Lung microvascular endothelial cell (primary cell): ENCODE measurements at regions not wholly inside any gene's neighbourhood (a gene's known extent, or its start where the extent isn't known, plus 50 kb on each side); places are given as distances from the start of the nearest gene placed in this dataset.
"Not testable (repeated sequence)": the region's sequence is repeated elsewhere in the genome, so short reads cannot be mapped to it uniquely, and the experiment has no call there.

Experiments
- DNase-seq, 2 donors: peaks; one replicate each; pipeline versions ENCODE4 v3.0.0 to v3.0.0-alpha.2; 2010; ENCODE audit warnings: low read depth in 2 of 2

DNA sequence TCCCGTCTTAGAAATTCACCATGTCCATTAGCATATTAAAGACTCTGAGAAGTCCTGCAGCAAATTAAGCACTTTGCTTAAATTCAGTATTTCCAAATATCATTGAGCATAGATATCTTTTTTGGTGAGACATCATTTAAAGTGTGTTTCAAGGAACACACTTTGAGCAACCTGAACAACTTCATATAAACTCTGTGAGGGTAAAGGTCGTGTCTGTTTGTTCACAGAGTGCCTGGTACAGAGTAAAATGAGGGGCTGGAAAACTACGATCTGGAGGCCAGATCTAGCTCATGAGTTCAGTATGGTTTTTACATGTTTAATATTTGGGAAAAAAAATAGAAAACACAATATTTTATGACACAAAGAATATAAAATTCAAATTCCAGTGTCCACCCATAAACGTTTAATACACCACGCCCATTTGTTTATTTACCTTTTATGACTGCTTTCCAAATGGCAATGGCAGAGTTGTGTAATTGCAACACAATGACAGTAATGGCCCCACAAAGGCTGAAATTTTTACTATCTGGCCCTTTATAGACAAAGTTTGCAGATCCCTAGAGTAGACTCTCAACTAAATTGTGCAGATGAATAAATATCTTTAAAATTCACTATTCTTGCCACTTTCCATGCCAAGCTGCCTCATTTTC, 67.4 kb downstream of the SNTN start:
- no peak for DNase-seq

DNA sequence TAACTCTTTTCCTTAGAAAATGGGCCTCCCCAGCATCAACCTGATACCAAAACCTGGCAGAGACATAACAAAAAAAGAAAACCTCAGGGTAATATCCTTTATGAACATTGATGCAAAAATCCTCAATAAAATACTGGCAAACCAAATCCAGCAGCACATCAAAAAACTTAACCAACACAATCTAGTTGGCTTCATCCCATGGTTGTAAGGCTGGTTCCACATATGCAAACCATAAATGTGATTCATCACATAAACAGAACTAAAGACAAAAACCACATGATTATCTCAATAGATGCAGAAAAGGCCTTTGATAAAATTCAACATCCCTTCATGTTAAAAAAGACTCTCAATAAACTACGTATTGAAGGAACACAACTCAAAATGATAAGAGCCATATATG, 68.5 kb downstream of the SNTN start:
- not testable (repeated sequence) for DNase-seq

DNA sequence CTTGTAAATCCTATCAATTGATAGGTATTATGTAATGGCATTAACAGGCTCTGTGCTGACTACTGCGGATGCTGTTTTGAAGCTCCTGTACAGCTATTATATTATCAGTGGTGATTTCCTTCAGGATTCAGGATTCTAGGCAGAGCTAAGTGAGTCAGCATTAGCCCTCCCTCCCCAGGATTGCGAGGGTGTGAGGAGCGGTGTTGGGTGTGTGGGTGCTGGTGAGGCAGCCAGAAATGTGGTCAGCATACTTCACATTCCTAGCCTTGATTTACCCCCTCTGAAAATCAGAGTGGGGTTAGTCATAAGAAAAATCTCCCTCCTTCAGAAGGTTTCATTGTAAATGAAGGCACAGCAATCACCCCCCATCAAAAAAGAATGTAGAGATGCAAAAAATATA, 72.5 kb downstream of the SNTN start:
- DNase-seq, result no peak

DNA sequence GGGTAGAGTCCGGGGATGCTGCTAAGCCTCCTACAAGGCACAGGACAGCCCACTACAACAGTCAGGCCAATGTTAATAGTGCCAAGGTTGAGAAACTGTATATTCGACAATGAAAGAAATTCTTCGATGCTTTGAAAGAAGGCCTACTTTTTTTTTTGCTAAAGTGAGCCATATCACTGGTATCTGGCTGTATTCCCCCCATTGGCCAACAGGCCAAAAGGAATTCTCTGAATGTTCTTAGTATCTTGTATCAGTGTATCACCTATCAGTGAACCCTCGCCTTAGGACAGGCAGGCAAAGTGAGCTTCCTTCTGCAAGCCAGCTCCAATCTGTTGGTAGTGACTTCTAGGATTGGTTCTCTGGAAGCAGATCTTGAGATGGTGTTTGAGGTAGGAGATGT, 74.2 kb downstream of the SNTN start:
- DNase-seq, result no peak

DNA sequence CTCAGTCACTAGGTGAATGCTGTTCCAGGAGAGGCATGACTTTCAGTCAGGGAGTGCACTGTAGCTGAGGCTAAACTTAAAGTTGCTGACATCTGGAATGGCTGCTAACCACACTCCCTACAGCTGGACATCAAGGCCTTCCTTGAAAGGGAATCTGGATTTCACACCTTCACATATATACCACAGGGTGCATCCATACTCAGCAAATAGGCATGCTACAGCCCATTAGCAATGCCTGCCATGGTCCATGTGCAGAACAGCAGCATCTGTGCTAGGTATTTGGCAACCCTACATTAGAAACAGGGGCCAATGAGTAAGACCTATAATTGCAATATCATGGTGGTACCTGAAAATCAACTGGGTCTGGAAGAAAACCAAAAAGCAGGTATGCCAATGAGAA, 74.8 kb downstream of the SNTN start:
- DNase-seq, result no peak

DNA sequence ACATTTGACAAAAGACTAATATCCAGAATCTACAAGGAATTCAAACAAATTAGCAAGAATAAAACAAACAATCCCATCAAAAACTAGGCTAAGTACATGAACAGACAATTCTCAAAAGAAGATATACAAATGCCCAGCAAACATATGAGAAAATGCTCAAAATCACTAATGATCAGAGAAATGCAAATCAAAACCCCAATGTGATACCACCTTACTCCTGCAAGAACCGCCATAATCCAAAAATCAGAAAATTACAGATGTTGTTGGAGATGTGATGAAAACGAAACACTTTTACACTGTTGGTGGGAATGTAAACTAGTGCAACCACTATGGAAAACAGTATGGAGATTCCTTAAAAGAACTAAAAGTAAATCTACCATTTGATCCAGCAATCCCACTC, 79.4 kb downstream of the SNTN start:
- no peak for DNase-seq

DNA sequence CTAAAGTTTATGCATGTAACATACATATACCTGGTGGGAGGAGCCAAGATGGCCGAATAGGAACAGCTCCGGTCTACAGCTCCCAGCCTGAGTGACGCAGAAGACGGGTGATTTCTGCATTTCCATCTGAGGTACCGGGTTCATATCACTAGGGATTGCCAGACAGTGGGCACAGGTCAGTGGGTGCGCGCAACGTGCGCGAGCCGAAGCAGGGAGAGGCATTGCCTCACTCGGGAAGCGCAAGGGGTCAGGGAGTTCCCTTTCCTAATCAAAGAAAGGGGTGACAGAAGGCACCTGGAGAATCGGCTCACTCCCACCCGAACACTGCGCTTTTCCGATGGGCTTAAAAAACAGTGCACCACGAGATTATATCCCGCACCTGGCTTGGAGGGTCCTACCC, 80.8 kb downstream of the SNTN start:
- DNase-seq, result not testable (repeated sequence)

DNA sequence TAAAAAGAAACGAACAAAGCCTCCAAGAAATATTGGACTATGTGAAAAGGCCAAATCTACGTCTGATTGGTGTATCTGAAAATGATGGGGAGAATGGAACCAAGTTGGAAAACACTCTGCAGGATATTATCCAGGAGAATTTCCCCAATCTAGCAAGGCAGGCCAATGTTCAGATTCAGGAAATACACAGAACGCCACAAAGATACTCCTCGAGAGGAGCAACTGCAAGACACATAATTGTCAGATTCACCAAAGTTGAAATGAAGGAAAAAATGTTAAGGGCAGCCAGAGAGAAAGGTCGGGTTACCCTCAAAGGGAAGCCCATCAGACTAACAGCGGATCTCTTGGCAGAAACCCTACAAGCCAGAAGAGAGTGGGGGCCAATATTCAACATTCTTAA, 82.2 kb downstream of the SNTN start:
- not testable (repeated sequence) for DNase-seq

DNA sequence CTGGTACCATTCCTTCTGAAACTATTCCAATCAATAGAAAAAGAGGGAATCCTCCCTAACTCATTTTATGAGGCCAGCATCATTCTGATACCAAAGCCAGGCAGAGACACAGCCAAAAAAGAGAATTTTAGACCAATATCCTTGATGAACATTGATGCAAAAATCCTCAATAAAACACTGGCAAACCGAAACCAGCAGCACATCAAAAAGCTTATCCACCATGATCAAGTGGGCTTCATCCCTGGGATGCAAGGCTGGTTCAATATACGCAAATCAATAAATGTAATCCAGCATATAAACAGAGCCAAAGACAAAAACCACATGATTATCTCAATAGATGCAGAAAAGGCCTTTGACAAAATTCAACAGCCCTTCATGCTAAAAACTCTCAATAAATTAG, 82.3 kb upstream of the C3orf49 start:
- not testable (repeated sequence) for DNase-seq

DNA sequence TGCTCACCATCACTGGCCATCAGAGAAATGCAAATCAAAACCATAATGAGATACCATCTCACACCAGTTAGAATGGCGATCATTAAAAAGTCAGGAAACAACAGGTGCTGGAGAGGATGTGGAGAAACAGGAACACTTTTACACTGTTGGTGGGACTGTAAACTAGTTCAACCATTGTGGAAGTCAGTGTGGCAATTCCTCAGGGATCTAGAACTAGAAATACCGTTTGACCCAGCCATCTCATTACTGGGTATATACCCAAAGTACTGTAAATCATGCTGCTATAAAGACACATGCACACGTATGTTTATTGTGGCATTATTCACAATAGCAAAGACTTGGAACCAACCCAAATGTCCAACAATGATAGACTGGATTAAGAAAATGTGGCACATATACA, 80.5 kb upstream of the C3orf49 start:
- DNase-seq, result not testable (repeated sequence)

DNA sequence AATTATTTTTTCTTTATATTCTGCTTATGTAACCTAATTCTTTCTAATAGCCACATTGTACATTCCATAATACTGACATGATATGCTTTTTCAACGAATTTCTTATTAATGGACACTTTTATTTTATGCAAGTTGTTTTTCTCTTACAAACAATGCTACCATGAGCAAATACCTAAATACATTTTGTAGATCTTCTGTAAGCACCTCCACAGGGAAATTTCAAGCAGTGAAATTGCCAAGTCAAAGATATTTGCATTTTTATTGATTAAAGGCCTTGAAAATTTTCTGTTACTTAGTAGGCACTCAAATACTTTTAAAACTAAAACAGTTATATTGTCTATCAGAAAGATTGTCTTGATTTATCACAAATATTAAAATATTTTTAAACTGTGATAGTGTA, 79.6 kb upstream of the C3orf49 start:
- DNase-seq, result no peak

DNA sequence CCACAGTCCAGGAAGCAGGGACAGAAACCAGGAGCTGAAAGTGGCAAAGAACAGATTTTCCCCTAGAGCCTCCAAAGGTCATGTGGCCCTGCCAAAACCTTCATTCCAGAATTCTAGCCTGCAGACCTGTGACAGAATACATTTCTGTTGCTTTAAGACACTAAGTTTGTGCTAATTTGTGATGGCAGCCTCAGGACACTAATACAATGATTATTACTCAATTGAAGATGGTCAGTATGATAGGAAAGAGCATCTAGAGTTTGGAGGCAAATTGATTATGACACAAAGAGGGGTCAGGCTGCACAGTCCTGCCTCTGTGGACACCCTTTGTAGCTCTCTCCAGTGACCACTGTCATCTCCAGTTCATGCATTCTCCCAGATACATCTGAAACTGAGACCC, 79.0 kb upstream of the C3orf49 start:
- no peak for DNase-seq

DNA sequence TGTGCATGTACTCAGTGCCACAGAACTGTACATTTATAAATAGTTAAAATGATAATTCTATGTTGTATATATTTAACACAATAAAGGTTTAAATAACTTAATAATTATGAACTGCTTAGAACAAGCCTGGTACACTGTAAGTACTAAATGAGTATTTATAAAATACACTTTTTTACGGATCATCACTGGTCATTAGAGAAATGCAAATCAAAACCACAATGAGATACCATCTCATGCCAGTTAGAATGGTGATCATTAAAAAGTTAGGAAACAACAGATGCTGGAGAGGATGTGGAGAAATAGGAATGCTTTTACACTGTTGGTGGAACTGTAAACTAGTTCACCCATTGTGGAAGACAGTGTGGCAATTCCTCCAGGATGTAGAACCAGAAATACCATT, 74.4 kb upstream of the C3orf49 start:
- DNase-seq, result not testable (repeated sequence)

DNA sequence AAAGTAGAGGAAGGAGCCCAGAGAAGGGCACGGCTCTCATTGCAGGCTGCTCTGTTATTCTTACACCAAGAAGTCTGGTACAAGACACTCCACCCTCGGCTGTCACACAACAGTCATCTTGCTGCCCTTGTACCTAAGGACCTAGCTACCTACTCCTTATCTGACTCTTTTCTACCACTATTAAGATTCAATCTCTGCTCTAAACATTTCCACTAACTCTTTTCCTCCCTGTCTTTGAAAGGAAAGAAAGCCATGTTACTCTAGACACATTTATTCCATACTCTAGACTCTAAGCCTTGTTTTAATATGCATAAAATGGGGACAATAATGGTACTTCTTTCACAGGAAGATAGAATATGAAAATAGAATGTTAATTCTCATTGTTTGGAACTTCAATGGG, 73.3 kb upstream of the C3orf49 start:
- DNase-seq, result no peak

DNA sequence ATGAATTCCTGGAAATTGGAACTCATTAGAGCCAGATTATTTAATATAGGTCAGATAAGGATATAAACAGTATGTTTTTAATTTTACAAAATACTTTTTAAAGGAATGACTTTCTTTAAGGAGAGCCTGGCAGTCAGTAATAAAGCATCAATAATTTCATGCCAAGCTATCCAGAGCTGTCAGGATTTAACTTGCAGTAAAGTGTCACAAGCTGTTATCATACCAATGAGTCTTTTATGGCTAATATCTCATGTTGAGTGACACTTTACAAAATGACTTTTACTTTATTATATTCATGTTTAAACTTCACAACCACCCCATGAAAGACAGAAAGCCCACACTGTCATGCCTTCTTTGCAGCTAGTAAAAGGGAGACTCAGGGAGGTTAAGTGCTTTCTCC, 72.9 kb upstream of the C3orf49 start:
- no peak for DNase-seq

DNA sequence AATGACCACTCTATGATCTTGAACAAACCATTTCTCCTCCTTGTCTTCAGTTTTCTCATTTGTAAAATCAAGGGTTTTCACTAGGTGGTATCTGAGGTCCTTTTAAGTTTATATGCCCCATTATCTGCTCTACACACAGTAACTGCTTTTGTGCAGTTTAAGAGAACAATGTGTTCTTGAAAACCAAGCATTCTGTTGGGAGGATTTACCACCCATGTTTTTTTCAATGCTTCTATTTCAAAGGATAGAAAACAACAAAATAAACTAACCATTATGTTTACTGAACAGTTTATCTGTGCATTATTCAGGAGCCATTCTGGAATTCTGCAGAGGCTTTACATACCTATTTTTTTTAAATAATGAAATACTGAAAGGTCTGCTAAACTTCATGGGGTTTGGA, 67.6 kb upstream of the C3orf49 start:
- no peak for DNase-seq

DNA sequence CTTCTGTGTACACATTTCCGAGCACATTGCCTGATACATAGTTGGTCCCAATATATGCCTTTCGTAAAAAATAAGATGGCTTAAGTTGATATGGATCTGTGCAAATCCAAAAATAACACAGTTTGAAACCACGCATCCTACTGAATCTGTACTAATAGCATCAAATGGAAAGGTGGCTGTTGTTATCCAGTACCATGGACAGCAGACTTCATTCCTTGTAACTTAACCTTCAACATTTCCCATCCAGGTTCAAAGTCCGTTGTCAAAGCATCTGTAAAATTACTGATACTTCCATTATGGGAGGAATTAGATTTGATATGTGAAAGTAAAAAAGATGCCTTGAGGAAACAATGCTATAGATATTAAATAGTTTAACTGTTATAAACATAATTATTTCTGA, 65.5 kb upstream of the C3orf49 start:
- peak; percentile 19 to 24 for DNase-seq

DNA sequence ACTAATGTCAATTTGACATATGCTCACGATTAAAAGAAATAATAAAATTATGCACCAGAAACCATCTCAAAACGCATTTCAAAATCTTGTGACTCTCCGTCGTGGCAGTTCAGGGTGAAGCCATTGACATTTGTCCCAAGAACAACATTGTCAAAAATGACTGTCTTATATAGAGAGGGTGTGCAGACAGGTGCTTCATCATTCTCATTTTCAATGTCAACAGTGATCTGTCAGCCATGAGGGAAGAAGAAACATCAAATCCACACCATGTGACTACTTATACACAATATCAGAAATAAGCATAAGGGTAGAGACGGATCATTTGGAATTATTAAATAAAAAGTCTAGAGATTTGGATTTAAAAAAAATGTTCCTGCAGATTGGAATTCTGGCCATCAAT, 65.1 kb upstream of the C3orf49 start:
- no peak for DNase-seq

DNA sequence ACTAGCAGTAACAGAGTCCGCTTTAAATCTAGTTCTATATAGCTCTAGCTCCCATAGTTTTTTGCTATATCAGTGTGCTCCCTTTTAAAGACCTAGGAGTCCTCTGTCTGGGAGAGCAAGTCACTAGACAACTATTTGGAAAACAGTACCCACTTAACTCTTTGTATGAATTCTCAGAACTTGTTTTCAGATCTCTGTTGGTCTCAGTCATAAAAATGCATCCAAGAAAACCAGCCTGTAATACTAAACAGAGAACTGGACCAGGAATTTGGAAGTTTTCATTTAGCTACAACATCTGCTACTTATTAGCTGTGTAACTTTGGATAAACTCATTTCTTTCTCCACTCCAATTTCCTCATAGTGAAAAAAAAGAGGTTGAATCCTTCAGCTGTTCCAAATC, 56.9 kb upstream of the C3orf49 start:
- DNase-seq, result no peak

DNA sequence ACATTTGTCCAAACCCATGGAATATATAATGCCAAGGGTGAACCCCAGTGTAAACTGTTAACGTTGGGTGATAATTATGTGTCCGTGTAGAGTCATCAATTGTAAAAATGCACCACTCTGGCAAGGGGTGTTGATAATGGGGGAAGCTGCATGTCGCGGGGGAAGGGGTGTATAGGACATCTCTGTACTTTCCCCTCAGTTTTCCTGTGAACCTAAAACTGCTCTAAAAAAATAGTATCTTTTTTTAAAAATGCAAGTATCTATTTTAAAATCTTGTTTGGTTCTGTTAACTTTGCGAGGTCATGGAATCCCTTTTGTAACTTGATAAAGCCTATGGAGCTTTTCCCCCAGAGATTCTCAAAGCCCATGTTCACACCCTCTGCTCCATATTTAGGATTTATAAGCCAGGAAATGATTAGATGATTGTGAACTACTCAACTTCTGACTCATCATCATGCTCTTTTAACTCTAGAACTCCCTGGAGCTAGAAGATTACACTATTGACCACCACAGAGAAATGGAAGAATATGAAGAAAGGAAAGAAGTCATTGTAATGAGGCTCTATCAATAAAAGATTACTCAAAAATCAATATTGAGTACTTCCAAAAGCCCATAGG, 56.1 kb upstream of the C3orf49 start:
- no peak for DNase-seq

DNA sequence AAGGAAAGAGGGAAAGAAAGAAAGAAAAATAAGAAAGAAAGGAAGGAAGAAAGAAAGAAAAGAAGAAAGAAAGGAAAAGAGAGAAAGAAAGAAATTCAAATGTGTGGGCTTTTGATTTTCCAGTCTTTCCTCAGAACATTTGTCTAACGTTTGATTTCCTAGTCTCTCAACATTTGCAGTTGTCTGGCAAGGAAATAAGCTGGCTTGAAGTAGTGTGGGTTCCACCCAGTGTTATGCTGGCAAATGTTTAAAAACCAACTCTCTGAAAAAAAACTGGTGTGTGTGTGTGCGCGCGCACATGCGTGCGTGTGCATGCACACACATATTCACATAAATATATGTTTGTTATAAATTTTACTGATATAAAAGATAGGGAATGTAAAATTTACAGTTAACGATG, 54.6 kb upstream of the C3orf49 start:
- DNase-seq, result no peak

DNA sequence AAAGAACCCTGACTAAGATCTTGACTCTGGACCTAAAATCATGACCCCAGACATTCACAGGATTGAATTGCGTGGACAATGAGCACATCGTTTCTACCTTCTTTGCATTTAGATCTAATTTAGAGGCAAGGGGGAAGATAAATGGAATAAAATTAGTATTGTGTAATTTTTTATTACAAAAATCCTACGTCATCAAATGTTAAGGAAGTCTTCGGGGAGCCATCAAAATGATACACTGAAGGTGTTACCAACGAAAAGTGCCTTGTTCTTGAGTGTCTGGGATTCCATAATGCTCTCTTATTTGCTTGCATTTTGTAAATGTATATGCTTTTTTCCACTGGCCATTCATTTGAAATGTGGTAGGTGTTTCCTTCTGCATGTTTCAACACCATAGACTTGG, 52.8 kb upstream of the C3orf49 start:
- no peak for DNase-seq

DNA sequence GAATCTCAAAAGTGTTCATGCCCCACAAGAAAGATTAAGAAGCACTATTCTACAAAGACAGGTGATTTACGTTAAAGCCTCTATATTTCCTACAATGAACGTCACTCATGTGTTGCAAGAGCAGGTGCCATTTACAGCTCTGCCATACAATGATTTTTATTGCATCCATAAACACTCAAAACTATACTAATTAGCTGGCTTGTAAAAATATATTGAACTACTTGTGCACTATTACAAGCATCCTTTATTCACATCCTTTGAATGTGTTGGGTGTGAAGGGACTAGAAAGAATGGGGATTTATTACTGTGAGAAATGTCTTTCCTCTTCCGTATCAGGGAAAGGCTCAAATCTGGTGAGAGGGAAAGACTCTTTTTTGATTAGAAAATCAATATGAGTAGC, 50.7 kb upstream of the C3orf49 start:
- DNase-seq, result no peak

DNA sequence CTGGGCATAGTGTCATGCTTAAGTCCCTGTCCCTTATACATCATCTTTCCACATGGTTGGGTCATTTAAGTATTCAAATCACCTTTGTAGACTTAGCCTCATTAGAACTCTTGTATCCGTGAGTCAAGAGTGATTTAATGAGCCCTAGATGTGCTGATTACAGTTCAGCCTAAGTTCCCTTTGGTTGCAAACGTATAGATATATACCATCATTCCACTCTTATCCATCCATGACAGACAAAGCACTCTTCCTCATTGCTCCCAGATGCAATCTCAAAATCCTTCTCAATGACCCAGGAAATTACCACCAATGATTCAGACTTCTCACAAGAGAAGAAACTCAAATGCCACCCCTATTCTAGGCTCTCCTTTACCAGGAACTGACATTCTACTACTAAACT, 50.2 kb upstream of the C3orf49 start:
- no peak for DNase-seq
